HL-60 (cell line): ENCODE measurements at regions not wholly inside any gene's neighbourhood (a gene's known extent, or its start where the extent isn't known, plus 50 kb on each side); places are given as distances from the start of the nearest gene placed in this dataset.

Experiments used
- POLR2AphosphoS5 ChIP-seq: IDR thresholded peaks from 2 replicates; pipeline ENCODE4 v1.6.1; 2012; ENCODE audit warnings: low read depth
- TF ChIP-seq, protein P1 (sequence below): IDR thresholded peaks from one replicate; pipeline ENCODE4 v1.5.1; 2011; ENCODE audit warnings: low read length, control low read depth, inconsistent platforms; ENCODE audit not compliant: insufficient read depth

DNA sequence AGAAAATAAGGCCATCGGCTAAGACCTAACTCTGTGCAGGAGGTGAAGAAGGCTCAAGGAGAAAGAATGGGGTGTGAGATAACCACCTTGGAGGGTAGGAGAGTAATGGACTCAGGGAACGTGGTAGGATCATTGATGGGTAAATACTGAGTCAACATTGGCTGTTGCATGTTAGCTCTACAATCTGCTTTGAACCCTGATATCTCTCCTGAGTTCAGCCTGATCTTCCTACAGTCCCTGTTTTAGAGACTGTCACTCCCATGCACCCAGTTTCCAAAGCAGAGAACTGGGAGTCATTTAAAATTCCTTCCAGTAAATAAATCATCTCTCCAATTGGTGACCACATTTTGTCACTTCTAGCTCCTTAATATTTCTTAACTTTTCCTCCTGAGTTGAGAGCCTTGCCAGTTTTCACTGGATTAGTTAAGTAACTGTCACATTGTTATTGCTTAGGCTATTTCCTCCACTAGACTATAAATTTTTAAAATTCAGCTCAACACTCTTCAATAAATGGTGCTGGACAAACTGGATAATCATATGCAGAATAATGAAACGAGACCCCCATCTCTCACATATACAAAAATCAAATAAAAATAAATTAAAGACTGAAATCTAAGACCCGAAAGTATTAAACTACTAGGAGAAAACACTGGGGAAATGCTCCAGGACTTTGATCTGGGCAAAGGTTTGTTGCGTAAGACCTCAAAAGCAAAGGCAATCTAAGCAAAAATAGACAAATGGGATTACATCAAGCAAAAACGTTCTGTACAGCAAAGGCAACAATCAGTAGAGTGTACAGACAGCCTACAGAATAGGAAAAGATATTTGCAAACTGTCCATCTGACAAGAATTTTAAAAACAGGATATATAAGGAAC lies 138.9 kb upstream of the TMEM170B start:
- TF ChIP-seq, protein P1, sequence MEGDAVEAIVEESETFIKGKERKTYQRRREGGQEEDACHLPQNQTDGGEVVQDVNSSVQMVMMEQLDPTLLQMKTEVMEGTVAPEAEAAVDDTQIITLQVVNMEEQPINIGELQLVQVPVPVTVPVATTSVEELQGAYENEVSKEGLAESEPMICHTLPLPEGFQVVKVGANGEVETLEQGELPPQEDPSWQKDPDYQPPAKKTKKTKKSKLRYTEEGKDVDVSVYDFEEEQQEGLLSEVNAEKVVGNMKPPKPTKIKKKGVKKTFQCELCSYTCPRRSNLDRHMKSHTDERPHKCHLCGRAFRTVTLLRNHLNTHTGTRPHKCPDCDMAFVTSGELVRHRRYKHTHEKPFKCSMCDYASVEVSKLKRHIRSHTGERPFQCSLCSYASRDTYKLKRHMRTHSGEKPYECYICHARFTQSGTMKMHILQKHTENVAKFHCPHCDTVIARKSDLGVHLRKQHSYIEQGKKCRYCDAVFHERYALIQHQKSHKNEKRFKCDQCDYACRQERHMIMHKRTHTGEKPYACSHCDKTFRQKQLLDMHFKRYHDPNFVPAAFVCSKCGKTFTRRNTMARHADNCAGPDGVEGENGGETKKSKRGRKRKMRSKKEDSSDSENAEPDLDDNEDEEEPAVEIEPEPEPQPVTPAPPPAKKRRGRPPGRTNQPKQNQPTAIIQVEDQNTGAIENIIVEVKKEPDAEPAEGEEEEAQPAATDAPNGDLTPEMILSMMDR: no peak
- no peak for TF ChIP-seq POLR2AphosphoS5
